ENCODE measurements at regions not wholly inside any gene's neighbourhood (a gene's known extent, or its start where the extent isn't known, plus 50 kb on each side); places are given as distances from the start of the nearest gene placed in this dataset.
A peak's percentile ranks its signal among the peaks of the same experiment; 100 is the strongest.

- Mint-ChIP-seq H3K27me3 (ENCODE audit: low read depth) (no peaks in the 10 kb centered on the region), H3K9me3 (peaks cover 8% of the 10 kb centered on the region), H3K4me3 (no peak overlapping the region), H3K4me1 (no peaks in the 10 kb centered on the region), H3K36me3 (no peaks in the 10 kb centered on the region), H3K27ac (no peak overlapping the region)
- ATAC-seq (no peak), DNase-seq (ENCODE audit: low spot score) (no peak)
- no peak for TF ChIP-seq MYBL2 (CRISPR knock-in tag; IDR thresholded peaks at IDR 0.05)
- no peak for TF ChIP-seq ZNF532 (CRISPR knock-in tag; IDR thresholded peaks at IDR 0.05; ENCODE audit: borderline replicate concordance)
- TF ChIP-seq PRRX2 (CRISPR knock-in tag; IDR thresholded peaks at IDR 0.05) = no peak
- TF ChIP-seq ARID4B (CRISPR knock-in tag; IDR thresholded peaks at IDR 0.05; ENCODE audit: borderline replicate concordance) = no peak
- no peak for TF ChIP-seq KAT7 (CRISPR knock-in tag; IDR thresholded peaks at IDR 0.05; ENCODE audit: borderline replicate concordance)
- TF ChIP-seq, protein P1, sequence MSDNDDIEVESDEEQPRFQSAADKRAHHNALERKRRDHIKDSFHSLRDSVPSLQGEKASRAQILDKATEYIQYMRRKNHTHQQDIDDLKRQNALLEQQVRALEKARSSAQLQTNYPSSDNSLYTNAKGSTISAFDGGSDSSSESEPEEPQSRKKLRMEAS (CRISPR knock-in tag; IDR thresholded peaks at IDR 0.05) = no peak
- no peak for TF ChIP-seq TEAD4 (CRISPR knock-in tag; IDR thresholded peaks at IDR 0.05)
- no peak for TF ChIP-seq JAZF1 (CRISPR knock-in tag; IDR thresholded peaks at IDR 0.05)
- TF ChIP-seq E2F5 (CRISPR knock-in tag; IDR thresholded peaks at IDR 0.05) = no peak
- no peak for TF ChIP-seq ETV6 (CRISPR knock-in tag; IDR thresholded peaks at IDR 0.05)
- no peak for TF ChIP-seq IRF1 (CRISPR knock-in tag; IDR thresholded peaks at IDR 0.05)
- TF ChIP-seq ZNF423 (CRISPR knock-in tag; IDR thresholded peaks at IDR 0.05) = no peak
- TF ChIP-seq CBFB (CRISPR knock-in tag; IDR thresholded peaks at IDR 0.05; ENCODE audit: low read depth) = no peak
- TF ChIP-seq NR2C2 (CRISPR knock-in tag; IDR thresholded peaks at IDR 0.05) = no peak
- TF ChIP-seq ZNF263 (CRISPR knock-in tag; IDR thresholded peaks at IDR 0.05; ENCODE audit: low read depth) = no peak
- ChIA-PET POLR2A (no interaction called here), CTCF (no interaction called here)
Measured at GRCh38 chr5:91816681-91817080, 433.6 kb upstream of the ARRDC3 start.

- peaks cover 18% of the 10 kb centered on the region for H3K36me3 Mint-ChIP-seq
- peak; percentile 32; the same call in 1 of the 2 replicates for ATAC-seq
- no peak overlapping the region for H3K4me3 Mint-ChIP-seq
- no peak for TF ChIP-seq MLX (CRISPR knock-in tag; IDR thresholded peaks at IDR 0.05)
- no peak for TF ChIP-seq TP53 (CRISPR knock-in tag; IDR thresholded peaks at IDR 0.05)
- TF ChIP-seq, protein P2, sequence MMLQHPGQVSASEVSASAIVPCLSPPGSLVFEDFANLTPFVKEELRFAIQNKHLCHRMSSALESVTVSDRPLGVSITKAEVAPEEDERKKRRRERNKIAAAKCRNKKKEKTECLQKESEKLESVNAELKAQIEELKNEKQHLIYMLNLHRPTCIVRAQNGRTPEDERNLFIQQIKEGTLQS (CRISPR knock-in tag; conservative IDR thresholded peaks at IDR 0.05) = no peak
- TF ChIP-seq ZNF396 (CRISPR knock-in tag; IDR thresholded peaks at IDR 0.05; ENCODE audit: borderline replicate concordance) = no peak
- TF ChIP-seq JUN (CRISPR knock-in tag; IDR thresholded peaks at IDR 0.05) = no peak
- TF ChIP-seq ATF1 (CRISPR knock-in tag; IDR thresholded peaks at IDR 0.05) = no peak
- TF ChIP-seq FOXP1 (CRISPR knock-in tag; IDR thresholded peaks at IDR 0.05; ENCODE audit: borderline replicate concordance) = no peak
Measured at GRCh38 chr5:91797576-91797975, 414.5 kb upstream of the ARRDC3 start.

More at GRCh38 chr5:91797576-91797975, 414.5 kb upstream of the ARRDC3 start:
- no peak for DNase-seq (ENCODE audit: low spot score)
- H3K4me1 Mint-ChIP-seq = peaks cover 6% of the 10 kb centered on the region
- H3K27ac Mint-ChIP-seq = no peak overlapping the region
- H3K9me3 Mint-ChIP-seq = peaks cover 28% of the 10 kb centered on the region
- ChIA-PET CTCF (no interaction called here), POLR2A (no interaction called here)
- no peaks in the 10 kb centered on the region for H3K27me3 Mint-ChIP-seq (ENCODE audit: low read depth)
